OCI-LY3 (cell line): ENCODE measurements at regions not wholly inside any gene's neighbourhood (a gene's known extent, or its start where the extent isn't known, plus 50 kb on each side); places are given as distances from the start of the nearest gene placed in this dataset.

ENCODE experiments used
- H2AFZ ChIP-seq: fragments of 200-600, 300-600 bp; shearing (Covaris generic); 2 replicates; pipeline ENCODE4 v1.6.0; 2014; ENCODE audit warnings: antibody characterized with exemption, low read depth, low read length
- H3K27ac ChIP-seq: fragments of 200-600, 300-600 bp; sonication (generic); 2 replicates; pipeline ENCODE4 v1.5.1; 2014; ENCODE audit warnings: mild to moderate bottlenecking, low read length, moderate library complexity, mixed read lengths
- H3K27me3 ChIP-seq: fragments of 200-600, 300-600 bp; sonication (generic); 2 replicates; pipeline ENCODE4 v1.6.1; 2014; ENCODE audit warnings: low read depth, low read length, mixed read lengths
- H3K36me3 ChIP-seq: fragments of 200-600, 300-600 bp; sonication (generic); replicated peaks from 2 replicates; pipeline ENCODE3; 2014; ENCODE audit warnings: low read depth, low read length, mixed read lengths
- H3K4me1 ChIP-seq: fragments of 300-600, 200-600 bp; sonication (generic); 2 replicates; pipeline ENCODE4 v1.6.1; 2014; ENCODE audit warnings: low read length, mixed read lengths
- H3K4me2 ChIP-seq: fragments of 200-600, 300-600 bp; sonication (generic); 2 replicates; pipeline ENCODE4 v1.6.1; 2014; ENCODE audit warnings: low read length, mixed read lengths
- H3K4me3 ChIP-seq: fragments of 300-600, 200-600 bp; sonication (generic); 2 replicates; pipeline ENCODE4 v1.5.1; 2014; ENCODE audit warnings: antibody characterized with exemption, mild to moderate bottlenecking, low read length, moderate library complexity
- H3K79me2 ChIP-seq: fragments of 300-600, 200-600 bp; shearing (Covaris generic); 2 replicates; pipeline ENCODE4 v1.6.1; 2014; ENCODE audit warnings: mild to moderate bottlenecking, low read length, mixed read lengths
- H3K9ac ChIP-seq: fragments of 300-600, 200-600 bp; shearing (Covaris generic); 2 replicates; pipeline ENCODE4 v1.6.0; 2014; ENCODE audit warnings: mild to moderate bottlenecking, low read length, moderate library complexity
- H3K9me3 ChIP-seq: fragments of 200-600, 300-600 bp; shearing (Covaris generic); 2 replicates; pipeline ENCODE4 v1.6.1; 2014; ENCODE audit warnings: low read length, mixed read lengths; ENCODE audit not compliant: insufficient read depth
- H4K20me1 ChIP-seq: fragments of 200-600, 300-600 bp; sonication (generic); 2 replicates; pipeline ENCODE4 v1.6.1; 2016; ENCODE audit warnings: low read length, mixed read lengths; ENCODE audit not compliant: insufficient read depth
- EZH2phosphoT487 ChIP-seq: fragments of 200-600 bp; shearing (Covaris generic); IDR thresholded peaks from 2 replicates; pipeline ENCODE4 v1.6.1; 2018; ENCODE audit warnings: antibody characterized with exemption, mixed run types, low read depth
- TF ChIP-seq, protein P1 (sequence below): fragments of 200-600, 300-600 bp; sonication (generic); IDR thresholded peaks from 2 replicates; pipeline ENCODE4 v1.5.1; 2014; ENCODE audit warnings: antibody characterized with exemption, low read length, low read depth

DNA sequence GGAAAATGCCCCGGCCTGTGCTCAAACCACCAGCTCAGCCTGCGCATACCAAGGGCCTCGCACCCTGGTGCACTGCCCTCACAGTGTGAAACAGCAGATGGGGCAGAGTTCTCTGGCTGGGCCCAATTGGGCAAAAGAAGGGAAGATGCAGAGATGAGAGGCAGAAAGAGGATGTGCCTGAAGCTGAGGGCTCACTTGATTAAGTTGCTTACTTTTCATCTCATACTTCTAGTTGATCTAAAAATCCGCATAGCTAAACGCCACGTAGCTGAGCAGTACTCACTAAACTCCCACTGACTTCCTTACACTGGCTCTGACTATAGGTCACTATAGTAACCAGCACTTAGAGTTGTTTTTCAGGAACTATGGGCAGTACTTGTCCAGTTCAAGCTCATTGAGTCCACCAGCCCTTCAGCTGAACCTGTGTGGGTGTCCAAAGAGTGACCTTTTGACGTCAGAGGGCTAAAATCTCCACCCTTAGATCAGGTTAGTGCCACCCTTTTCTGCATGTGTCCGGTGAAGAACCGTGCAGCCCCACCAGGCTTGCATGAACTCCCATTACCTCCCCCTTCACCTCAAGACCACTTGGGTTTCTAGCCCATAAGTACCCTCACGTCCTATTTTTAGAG, 215.2 kb downstream of the AUH start:
- no peaks in the 10 kb centered on the region for H3K36me3 ChIP-seq
- H3K4me3 ChIP-seq = no peak overlapping the region
- no peaks in the 10 kb centered on the region for H3K79me2 ChIP-seq
- no peak overlapping the region for H3K4me2 ChIP-seq
- H2AFZ ChIP-seq = no peak overlapping the region
- peaks cover 78% of the 10 kb centered on the region for H3K27me3 ChIP-seq
- H4K20me1 ChIP-seq = peaks cover 37% of the 10 kb centered on the region
- peaks cover 13% of the 10 kb centered on the region; the same call in 1 of the 2 replicates for H3K9me3 ChIP-seq
- no peak for TF ChIP-seq EZH2phosphoT487
- TF ChIP-seq, protein P1, sequence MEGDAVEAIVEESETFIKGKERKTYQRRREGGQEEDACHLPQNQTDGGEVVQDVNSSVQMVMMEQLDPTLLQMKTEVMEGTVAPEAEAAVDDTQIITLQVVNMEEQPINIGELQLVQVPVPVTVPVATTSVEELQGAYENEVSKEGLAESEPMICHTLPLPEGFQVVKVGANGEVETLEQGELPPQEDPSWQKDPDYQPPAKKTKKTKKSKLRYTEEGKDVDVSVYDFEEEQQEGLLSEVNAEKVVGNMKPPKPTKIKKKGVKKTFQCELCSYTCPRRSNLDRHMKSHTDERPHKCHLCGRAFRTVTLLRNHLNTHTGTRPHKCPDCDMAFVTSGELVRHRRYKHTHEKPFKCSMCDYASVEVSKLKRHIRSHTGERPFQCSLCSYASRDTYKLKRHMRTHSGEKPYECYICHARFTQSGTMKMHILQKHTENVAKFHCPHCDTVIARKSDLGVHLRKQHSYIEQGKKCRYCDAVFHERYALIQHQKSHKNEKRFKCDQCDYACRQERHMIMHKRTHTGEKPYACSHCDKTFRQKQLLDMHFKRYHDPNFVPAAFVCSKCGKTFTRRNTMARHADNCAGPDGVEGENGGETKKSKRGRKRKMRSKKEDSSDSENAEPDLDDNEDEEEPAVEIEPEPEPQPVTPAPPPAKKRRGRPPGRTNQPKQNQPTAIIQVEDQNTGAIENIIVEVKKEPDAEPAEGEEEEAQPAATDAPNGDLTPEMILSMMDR = no peak
- H3K4me1 ChIP-seq = peaks cover 36% of the 10 kb centered on the region
- H3K9ac ChIP-seq = no peak overlapping the region
- no peak overlapping the region for H3K27ac ChIP-seq

DNA sequence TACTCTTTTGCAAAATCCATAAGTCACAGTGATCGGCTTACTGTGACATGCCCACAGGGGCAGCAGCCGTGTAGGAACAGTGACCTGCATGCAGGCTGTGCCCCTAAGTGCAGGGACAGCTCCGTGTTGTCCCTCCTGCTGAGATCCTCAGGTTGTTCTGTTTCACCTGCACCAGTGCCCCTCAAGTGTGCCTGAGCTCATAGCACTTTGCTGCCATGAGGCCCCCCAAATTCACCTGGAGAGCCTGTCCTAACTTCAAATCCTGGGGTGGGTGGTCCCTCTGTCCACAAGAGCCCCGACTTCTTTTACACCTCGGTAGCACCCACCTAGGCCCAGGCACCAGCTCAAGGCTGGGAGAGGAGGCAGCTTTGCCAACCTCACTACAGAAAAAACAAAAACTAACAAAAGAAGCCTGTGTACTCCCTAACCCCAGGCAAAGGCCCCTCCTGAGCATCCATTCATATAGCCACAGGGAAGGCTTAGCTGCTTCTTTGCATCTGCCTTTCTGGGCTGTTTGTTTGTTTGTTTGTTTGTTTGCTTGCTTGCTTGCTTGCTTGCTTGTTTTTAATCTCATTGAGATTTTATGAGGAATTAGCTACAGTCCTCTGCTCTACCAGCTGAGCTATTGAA, 214.5 kb downstream of the AUH start:
- peaks cover 39% of the 10 kb centered on the region for H4K20me1 ChIP-seq
- H3K36me3 ChIP-seq = no peaks in the 10 kb centered on the region
- peaks cover 82% of the 10 kb centered on the region for H3K27me3 ChIP-seq
- no peak overlapping the region for H3K27ac ChIP-seq
- no peak overlapping the region for H3K4me3 ChIP-seq
- TF ChIP-seq, protein P1 = no peak
- TF ChIP-seq EZH2phosphoT487 = no peak
- H3K79me2 ChIP-seq = no peaks in the 10 kb centered on the region
- H3K9ac ChIP-seq = no peak overlapping the region
- peak overlapping the region; percentile 45 for H3K4me2 ChIP-seq
- peaks cover 39% of the 10 kb centered on the region for H3K4me1 ChIP-seq
- H2AFZ ChIP-seq = no peak overlapping the region
- peaks cover 17% of the 10 kb centered on the region for H3K9me3 ChIP-seq

DNA sequence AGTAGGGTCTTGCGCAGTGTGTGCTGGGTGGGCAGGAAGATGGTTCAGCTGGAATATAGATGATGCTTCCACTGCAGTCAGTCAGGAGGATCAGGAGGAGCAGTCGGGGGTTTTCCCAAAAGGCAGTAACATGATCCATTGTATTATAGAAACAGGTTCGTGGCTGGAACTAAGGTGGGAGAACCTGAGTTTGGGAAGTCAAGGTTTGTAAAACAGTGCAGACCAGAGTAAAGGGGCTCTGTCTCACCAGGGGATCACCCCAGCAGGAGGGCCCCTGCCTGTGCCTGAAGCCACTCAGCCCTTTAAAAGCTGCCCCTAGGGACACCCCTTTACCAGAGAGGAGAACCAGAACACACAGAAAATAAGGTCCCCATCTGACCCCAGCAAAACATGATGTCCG, 213.4 kb downstream of the AUH start:
- Histone ChIP-seq H3K79me2 (no peaks in the 10 kb centered on the region), H3K27me3 (peaks cover 84% of the 10 kb centered on the region), H3K4me1 (peaks cover 39% of the 10 kb centered on the region), H3K36me3 (no peaks in the 10 kb centered on the region), H2AFZ (no peak overlapping the region), H3K4me2 (peak overlapping the region; percentile 77), H3K9me3 (peaks cover 26% of the 10 kb centered on the region), H4K20me1 (peaks cover 39% of the 10 kb centered on the region), H3K27ac (peak overlapping the region; percentile 33), H3K9ac (no peak overlapping the region), H3K4me3 (peak overlapping the region; percentile 39)
- TF ChIP-seq, protein P1 = no peak
- no peak for TF ChIP-seq EZH2phosphoT487

DNA sequence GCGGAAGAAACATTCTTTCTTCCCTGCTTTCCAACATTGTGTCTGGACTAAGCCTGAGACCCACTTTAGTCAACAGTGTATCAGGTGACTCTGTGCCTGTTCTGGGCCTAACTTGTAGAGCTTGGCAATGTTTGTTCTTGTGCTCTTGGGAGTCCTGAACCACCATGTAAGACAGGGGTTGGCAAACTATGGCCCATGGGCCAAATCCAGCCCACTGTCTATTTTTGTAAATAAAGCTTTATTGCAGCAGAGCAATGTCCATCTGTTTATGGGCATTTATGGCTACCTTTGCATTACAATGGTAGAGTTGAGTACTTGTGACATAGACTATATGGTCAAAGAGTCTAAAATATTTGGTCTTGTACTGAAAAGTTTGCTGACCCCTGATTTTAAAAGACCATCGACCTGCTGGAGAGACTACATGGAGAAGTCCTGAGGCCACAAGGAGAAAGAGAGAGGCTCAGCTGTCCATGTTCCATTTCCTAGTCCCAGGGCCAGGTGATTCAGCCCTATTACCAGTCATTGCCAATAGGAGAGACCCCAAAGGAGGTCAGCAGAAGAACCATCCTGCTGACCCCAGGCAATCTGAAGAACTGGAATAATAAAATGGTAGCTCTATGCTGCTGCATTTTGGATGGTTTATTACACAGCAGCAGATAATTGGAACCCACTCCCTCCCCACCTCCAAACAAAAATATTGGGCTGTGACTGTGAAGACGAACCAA, 211.3 kb downstream of the AUH start:
- H3K9ac ChIP-seq = no peak overlapping the region
- 0 out of 2 replicates have a peak overlapping the region, but pooled peaks have one; percentile 7 for H3K4me3 ChIP-seq
- no peak overlapping the region for H2AFZ ChIP-seq
- peaks cover 27% of the 10 kb centered on the region for H3K9me3 ChIP-seq
- peaks cover 39% of the 10 kb centered on the region for H3K4me1 ChIP-seq
- H3K4me2 ChIP-seq = peak overlapping the region; percentile 52
- no peaks in the 10 kb centered on the region for H3K36me3 ChIP-seq
- TF ChIP-seq, protein P1 = no peak
- TF ChIP-seq EZH2phosphoT487 = no peak
- H3K27ac ChIP-seq = no peak overlapping the region
- no peaks in the 10 kb centered on the region for H3K79me2 ChIP-seq
- peaks cover 79% of the 10 kb centered on the region for H3K27me3 ChIP-seq
- peaks cover 39% of the 10 kb centered on the region for H4K20me1 ChIP-seq
